WTC11 (cell line): ENCODE measurements at regions not wholly inside any gene's neighbourhood (a gene's known extent, or its start where the extent isn't known, plus 50 kb on each side); places are given as distances from the start of the nearest gene placed in this dataset.

Experiments
- ATAC-seq: fragments of 200-7000 bp; cut with Tn5 transposase; 2 replicates; pipeline ENCODE4 v1.10.0; 2021; ENCODE audit warnings: mild to moderate bottlenecking, moderate library complexity
- CTCF ChIA-PET: fragments of 300-600 bp; sonication (Branson Sonifier 250); formaldehyde crosslinking; loops from one replicate; lab custom pipeline; 2021; ENCODE audit warnings: antibody characterized with exemption; lab: Charles Lee
- POLR2A ChIA-PET: fragments of 350-600 bp; sonication (Branson Sonifier 250); formaldehyde crosslinking; loops from one replicate; lab custom pipeline; 2021; ENCODE audit warnings: antibody characterized with exemption; lab: Charles Lee
- DNase-seq: peaks from one replicate; pipeline ENCODE4 v3.0.0; 2021; ENCODE audit warnings: low spot score
- H3K27ac Mint-ChIP-seq: 2 replicates; pipeline ENCODE4 v1.8.0; 2021; ENCODE audit warnings: mixed read lengths
- H3K27me3 Mint-ChIP-seq: 2 replicates; pipeline ENCODE4 v1.8.0; 2021; ENCODE audit warnings: low read depth, mild to moderate bottlenecking, moderate library complexity, mixed read lengths
- H3K36me3 Mint-ChIP-seq: 2 replicates; pipeline ENCODE4 v1.8.0; 2021; ENCODE audit warnings: mixed read lengths
- H3K4me1 Mint-ChIP-seq: 2 replicates; pipeline ENCODE4 v1.8.0; 2022; ENCODE audit warnings: mixed read lengths
- H3K4me3 Mint-ChIP-seq: 2 replicates; pipeline ENCODE4 v1.8.0; 2021; ENCODE audit warnings: mild to moderate bottlenecking, moderate library complexity, mixed read lengths
- H3K9me3 Mint-ChIP-seq: 2 replicates; pipeline ENCODE4 v1.8.0; 2021; ENCODE audit warnings: mixed read lengths
- AFF4 ChIP-seq: sonication (generic); formaldehyde crosslinking; IDR thresholded peaks from 2 replicates; pipeline ENCODE4 v1.8.1; 2023; ENCODE audit warnings: mild to moderate bottlenecking, missing genetic modification reagents, borderline replicate concordance
- AR ChIP-seq: fragments of 250-450 bp; sonication (Bioruptor Pico); IDR thresholded peaks from 2 replicates; pipeline ENCODE4 v1.9.0; 2021; ENCODE audit warnings: mild to moderate bottlenecking
- ATF2 ChIP-seq: sonication (generic); formaldehyde crosslinking; IDR thresholded peaks from 2 replicates; pipeline ENCODE4 v1.8.1; 2022; ENCODE audit warnings: low read depth, missing genetic modification reagents, borderline replicate concordance
- CREB1 ChIP-seq: sonication (generic); formaldehyde crosslinking; IDR thresholded peaks from 2 replicates; pipeline ENCODE4 v1.8.0; 2023; ENCODE audit warnings: mild to moderate bottlenecking, missing genetic modification reagents
- E2F1 ChIP-seq: sonication (generic); formaldehyde crosslinking; IDR thresholded peaks from 2 replicates; pipeline ENCODE4 v1.8.0; 2022; ENCODE audit warnings: mild to moderate bottlenecking, missing genetic modification reagents
- ELF4 ChIP-seq: sonication (generic); formaldehyde crosslinking; IDR thresholded peaks from 2 replicates; pipeline ENCODE4 v1.8.1; 2022; ENCODE audit warnings: low read depth, mild to moderate bottlenecking, moderate library complexity, missing genetic modification reagents
- EMX1 ChIP-seq: fragments of 250-450 bp; sonication (Bioruptor Pico); IDR thresholded peaks from 2 replicates; pipeline ENCODE4 v1.8.0; 2021; ENCODE audit warnings: mild to moderate bottlenecking
- IRF2 ChIP-seq: sonication (generic); formaldehyde crosslinking; IDR thresholded peaks from 2 replicates; pipeline ENCODE4 v1.8.0; 2022; ENCODE audit warnings: low read depth, missing genetic modification reagents, borderline replicate concordance
- MLX ChIP-seq: sonication (generic); formaldehyde crosslinking; IDR thresholded peaks from 2 replicates; pipeline ENCODE4 v1.8.1; 2023; ENCODE audit warnings: mild to moderate bottlenecking, missing genetic modification reagents, moderate library complexity
- MXD4 ChIP-seq: fragments of 250-450 bp; sonication (Bioruptor Pico); IDR thresholded peaks from 2 replicates; pipeline ENCODE4 v1.8.0; 2021; ENCODE audit warnings: mild to moderate bottlenecking, moderate library complexity, borderline replicate concordance
- NFYB ChIP-seq: sonication (generic); formaldehyde crosslinking; conservative IDR thresholded peaks from 2 replicates; pipeline ENCODE4 v1.8.0; 2022; ENCODE audit warnings: low read depth, missing genetic modification reagents
- OVOL2 ChIP-seq: fragments of 250-450 bp; sonication (Bioruptor Pico); IDR thresholded peaks from 2 replicates; pipeline ENCODE4 v1.9.0; 2021; ENCODE audit warnings: mild to moderate bottlenecking, borderline replicate concordance
- SMAD4 ChIP-seq: sonication (generic); formaldehyde crosslinking; IDR thresholded peaks from 2 replicates; pipeline ENCODE4 v1.8.0; 2022; ENCODE audit warnings: mild to moderate bottlenecking, missing genetic modification reagents
- ZBTB43 ChIP-seq: sonication (generic); formaldehyde crosslinking; IDR thresholded peaks from 2 replicates; pipeline ENCODE4 v1.8.1; 2023; ENCODE audit warnings: mild to moderate bottlenecking, missing genetic modification reagents
- ZMAT4 ChIP-seq: fragments of 250-450 bp; sonication (Bioruptor Pico); IDR thresholded peaks from 2 replicates; pipeline ENCODE4 v1.9.0; 2021; ENCODE audit warnings: mild to moderate bottlenecking
- ZNF121 ChIP-seq: sonication (generic); formaldehyde crosslinking; IDR thresholded peaks from 2 replicates; pipeline ENCODE4 v1.8.0; 2023; ENCODE audit warnings: missing genetic modification reagents
- ZNF138 ChIP-seq: sonication (generic); formaldehyde crosslinking; conservative IDR thresholded peaks from 2 replicates; pipeline ENCODE4 v1.8.1; 2022; ENCODE audit warnings: mild to moderate bottlenecking, moderate library complexity, missing genetic modification reagents
- ZNF219 ChIP-seq: sonication (generic); formaldehyde crosslinking; IDR thresholded peaks from 2 replicates; pipeline ENCODE4 v1.8.0; 2023; ENCODE audit warnings: missing genetic modification reagents, mild to moderate bottlenecking, borderline replicate concordance
- ZNF423 ChIP-seq: fragments of 250-450 bp; sonication (Bioruptor Pico); IDR thresholded peaks from 2 replicates; pipeline ENCODE4 v2.1.2; 2022; ENCODE audit warnings: mild to moderate bottlenecking, moderate library complexity
- ZSCAN18 ChIP-seq: fragments of 250-450 bp; sonication (Bioruptor Pico); IDR thresholded peaks from 2 replicates; pipeline ENCODE4 v2.1.2; 2022; ENCODE audit warnings: mild to moderate bottlenecking, moderate library complexity

GRCh38 chr9:13934416-13934815, 379.5 kb downstream of the NFIB start (continued):
- TF ChIP-seq E2F1 (CRISPR knock-in tag), result no peak
- no peak for TF ChIP-seq IRF2 (CRISPR knock-in tag)
- no peak for TF ChIP-seq AFF4 (CRISPR knock-in tag)
- TF ChIP-seq NFYB (CRISPR knock-in tag), result no peak
- TF ChIP-seq ZSCAN18 (CRISPR knock-in tag), result no peak
- TF ChIP-seq ZNF138 (CRISPR knock-in tag), result no peak
- no peak for TF ChIP-seq ZNF219
- TF ChIP-seq ZNF423 (CRISPR knock-in tag), result no peak
- TF ChIP-seq ELF4 (CRISPR knock-in tag), result no peak
- TF ChIP-seq ZNF121 (CRISPR knock-in tag), result no peak

GRCh38 chr9:13933268-13933656, 380.7 kb downstream of the NFIB start:
- POLR2A ChIA-PET, result no interaction called here
- ATAC-seq, result no peak
- DNase-seq, result no peak
- H3K27me3 Mint-ChIP-seq, result no peaks in the 10 kb centered on the region
- no peak overlapping the region for H3K4me3 Mint-ChIP-seq
- H3K27ac Mint-ChIP-seq, result no peak overlapping the region
- CTCF ChIA-PET, result no interaction called here
- TF ChIP-seq ZMAT4 (CRISPR knock-in tag) (no peak), ATF2 (CRISPR knock-in tag) (no peak), SMAD4 (CRISPR knock-in tag) (no peak), OVOL2 (no peak)
- H3K36me3 Mint-ChIP-seq, result no peaks in the 10 kb centered on the region
- peaks cover 16% of the 10 kb centered on the region for H3K4me1 Mint-ChIP-seq
- no peaks in the 10 kb centered on the region for H3K9me3 Mint-ChIP-seq

GRCh38 chr9:13932528-13933267, 381.2 kb downstream of the NFIB start:
- DNase-seq (no peak), ATAC-seq (no peak)
- CTCF ChIA-PET, result no interaction called here
- Mint-ChIP-seq H3K36me3 (no peaks in the 10 kb centered on the region), H3K9me3 (no peaks in the 10 kb centered on the region), H3K4me1 (peaks cover 16% of the 10 kb centered on the region), H3K4me3 (no peak overlapping the region), H3K27me3 (no peaks in the 10 kb centered on the region), H3K27ac (no peak overlapping the region)
- POLR2A ChIA-PET, result no interaction called here
- TF ChIP-seq CREB1 (CRISPR knock-in tag) (no peak), AR (CRISPR knock-in tag) (no peak), EMX1 (no peak), MLX (no peak), ZBTB43 (CRISPR knock-in tag) (no peak), MXD4 (CRISPR knock-in tag) (no peak)
